ENCODE measurements at regions not wholly inside any gene's neighbourhood (a gene's known extent, or its start where the extent isn't known, plus 50 kb on each side); places are given as distances from the start of the nearest gene placed in this dataset.

GRCh38 chr6:130760006-130760405 lies 67.2 kb upstream of the SMLR1 start:
- no peak for DNase-seq
- intact Hi-C loops (cut with micrococcal nuclease), result loop anchor here (2.0 kb wide), 1 partner anchor 437 kb away; no protein-coding TSS in a partner anchor
- Mint-ChIP-seq H3K4me1 (ENCODE audit: low read depth) (peaks cover 4% of the 10 kb centered on the region), H3K27ac (no peak overlapping the region), H3K36me3 (no peaks in the 10 kb centered on the region), H3K9me3 (no peaks in the 10 kb centered on the region), H3K4me3 (no peak overlapping the region), H3K27me3 (no peaks in the 10 kb centered on the region)
- CTCF ChIA-PET, result no interaction called here
- POLR2A ChIA-PET, result no interaction called here

- no peak overlapping the region for H3K27ac Mint-ChIP-seq
- no peaks in the 10 kb centered on the region for H3K27me3 Mint-ChIP-seq
- H3K9me3 Mint-ChIP-seq, result no peaks in the 10 kb centered on the region
- intact Hi-C loops (cut with micrococcal nuclease), result loop anchor here (2.0 kb wide), 1 partner anchor 438 kb away; no protein-coding TSS in a partner anchor
- H3K36me3 Mint-ChIP-seq, result no peaks in the 10 kb centered on the region
- ChIA-PET CTCF (no interaction called here), POLR2A (interaction anchor here (0.6 kb wide), 1 partner anchor 377 kb away, joined by 3 read pairs; no protein-coding TSS in a partner anchor)
- DNase-seq, result no peak
- peaks cover 4% of the 10 kb centered on the region for H3K4me1 Mint-ChIP-seq (ENCODE audit: low read depth)
- no peak overlapping the region for H3K4me3 Mint-ChIP-seq
Measured at GRCh38 chr6:130761286-130761685, 65.9 kb upstream of the SMLR1 start.

GRCh38 chr6:130765181-130765727 lies 62.0 kb upstream of the SMLR1 start:
- H3K9me3 Mint-ChIP-seq, result no peaks in the 10 kb centered on the region
- CTCF ChIA-PET, result no interaction called here
- POLR2A ChIA-PET, result no interaction called here
- intact Hi-C loops (cut with micrococcal nuclease), result no loop called here
- H3K27ac Mint-ChIP-seq, result no peak overlapping the region
- no peaks in the 10 kb centered on the region for H3K27me3 Mint-ChIP-seq
- DNase-seq, result no peak
- H3K4me1 Mint-ChIP-seq (ENCODE audit: low read depth), result no peaks in the 10 kb centered on the region
- H3K36me3 Mint-ChIP-seq, result no peaks in the 10 kb centered on the region
- H3K4me3 Mint-ChIP-seq, result no peak overlapping the region

GRCh38 chr6:130766239-130767144 lies 60.7 kb upstream of the SMLR1 start:
- Mint-ChIP-seq H3K4me3 (no peak overlapping the region), H3K9me3 (no peaks in the 10 kb centered on the region), H3K27ac (no peak overlapping the region), H3K36me3 (no peaks in the 10 kb centered on the region), H3K4me1 (ENCODE audit: low read depth) (no peaks in the 10 kb centered on the region), H3K27me3 (no peaks in the 10 kb centered on the region)
- DNase-seq, result no peak
- ChIA-PET POLR2A (no interaction called here), CTCF (no interaction called here)
- intact Hi-C loops (cut with micrococcal nuclease), result no loop called here

- H3K27me3 Mint-ChIP-seq, result no peaks in the 10 kb centered on the region
- DNase-seq, result no peak
- POLR2A ChIA-PET, result no interaction called here
- no peaks in the 10 kb centered on the region for H3K9me3 Mint-ChIP-seq
- H3K36me3 Mint-ChIP-seq, result no peaks in the 10 kb centered on the region
- no peaks in the 10 kb centered on the region for H3K4me1 Mint-ChIP-seq (ENCODE audit: low read depth)
- no peak overlapping the region for H3K4me3 Mint-ChIP-seq
- intact Hi-C loops (cut with micrococcal nuclease), result no loop called here
- CTCF ChIA-PET, result no interaction called here
- H3K27ac Mint-ChIP-seq, result no peak overlapping the region
Measured at GRCh38 chr6:130769861-130770260, 57.3 kb upstream of the SMLR1 start.

GRCh38 chr6:130771741-130772140 lies 55.5 kb upstream of the SMLR1 start:
- Mint-ChIP-seq H3K27ac (no peak overlapping the region), H3K4me3 (no peak overlapping the region), H3K9me3 (no peaks in the 10 kb centered on the region), H3K27me3 (no peaks in the 10 kb centered on the region), H3K4me1 (ENCODE audit: low read depth) (peaks cover 3% of the 10 kb centered on the region), H3K36me3 (no peaks in the 10 kb centered on the region)
- DNase-seq, result no peak
- intact Hi-C loops (cut with micrococcal nuclease), result no loop called here
- POLR2A ChIA-PET, result no interaction called here
- CTCF ChIA-PET, result interaction anchor here (0.7 kb wide), 1 partner anchor 253 kb away, joined by 3 read pairs; no protein-coding TSS in a partner anchor

- Mint-ChIP-seq H3K27ac (no peak overlapping the region), H3K4me1 (ENCODE audit: low read depth) (peaks cover 4% of the 10 kb centered on the region), H3K27me3 (no peaks in the 10 kb centered on the region), H3K4me3 (no peak overlapping the region), H3K36me3 (no peaks in the 10 kb centered on the region), H3K9me3 (no peaks in the 10 kb centered on the region)
- DNase-seq, result no peak
- intact Hi-C loops (cut with micrococcal nuclease), result no loop called here
- CTCF ChIA-PET, result no interaction called here
- POLR2A ChIA-PET, result no interaction called here
Measured at GRCh38 chr6:130773860-130774259, 53.3 kb upstream of the SMLR1 start.

- Mint-ChIP-seq H3K9me3 (no peaks in the 10 kb centered on the region), H3K4me1 (ENCODE audit: low read depth) (peaks cover 7% of the 10 kb centered on the region), H3K36me3 (no peaks in the 10 kb centered on the region), H3K4me3 (no peak overlapping the region), H3K27me3 (no peaks in the 10 kb centered on the region), H3K27ac (no peak overlapping the region)
- ChIA-PET POLR2A (no interaction called here), CTCF (no interaction called here)
- no peak for DNase-seq
- intact Hi-C loops (cut with micrococcal nuclease), result no loop called here
Measured at GRCh38 chr6:130775411-130776012, 51.7 kb upstream of the SMLR1 start.

GRCh38 chr6:130776287-130776925 lies 50.8 kb upstream of the SMLR1 start:
- Mint-ChIP-seq H3K27ac (no peak overlapping the region), H3K4me3 (no peak overlapping the region), H3K36me3 (no peaks in the 10 kb centered on the region), H3K27me3 (no peaks in the 10 kb centered on the region), H3K9me3 (no peaks in the 10 kb centered on the region), H3K4me1 (ENCODE audit: low read depth) (peaks cover 10% of the 10 kb centered on the region)
- POLR2A ChIA-PET, result no interaction called here
- CTCF ChIA-PET, result no interaction called here
- intact Hi-C loops (cut with micrococcal nuclease), result no loop called here
- no peak for DNase-seq
